ENCODE measurements at regions not wholly inside any gene's neighbourhood (a gene's known extent, or its start where the extent isn't known, plus 50 kb on each side); places are given as distances from the start of the nearest gene placed in this dataset.

GRCh38 chr6:112437058-112437457, 89.9 kb downstream of the RFPL4B start:
- no peak for DNase-seq (ENCODE audit: low spot score)
- H3K4me1 ChIP-seq (ENCODE audit: control insufficient read depth in 4 of 4, insufficient read depth in 4 of 4, low read length in 3 of 4) = no peaks in the 10 kb centered on the region
- no peaks in the 10 kb centered on the region for H3K27me3 ChIP-seq (ENCODE audit: control insufficient read depth in 4 of 4, insufficient read depth in 4 of 4, low read length in 3 of 4)
- H3K36me3 ChIP-seq (ENCODE audit: control insufficient read depth in 4 of 4, insufficient read depth in 3 of 4, low read depth in 1 of 4, low read length in 3 of 4) = no peaks in the 10 kb centered on the region
- WGBS = 76% methylated on average over 1 of the region's 1 CpG
- H3K27ac ChIP-seq (ENCODE audit: low read depth in 1 of 2, low read length in 2 of 2) = no peak overlapping the region
- no peaks in the 10 kb centered on the region for H3K9me3 ChIP-seq (ENCODE audit: control insufficient read depth in 4 of 4, low read length in 3 of 4)
- H3K4me3 ChIP-seq (ENCODE audit: low read depth in 1 of 3, low read length in 3 of 3) = no peak overlapping the region
- H3K9ac ChIP-seq (ENCODE audit: low read depth in 1 of 2, low read length in 2 of 2) = no peak overlapping the region
- TF ChIP-seq EGR1 (IDR thresholded peaks at IDR 0.05; ENCODE audit: low read depth in 2 of 2) (no peak), ZBTB33 (IDR thresholded peaks at IDR 0.05) (no peak), YY1 (IDR thresholded peaks at IDR 0.05) (no peak), RXRA (IDR thresholded peaks at IDR 0.05) (no peak)

DNA sequence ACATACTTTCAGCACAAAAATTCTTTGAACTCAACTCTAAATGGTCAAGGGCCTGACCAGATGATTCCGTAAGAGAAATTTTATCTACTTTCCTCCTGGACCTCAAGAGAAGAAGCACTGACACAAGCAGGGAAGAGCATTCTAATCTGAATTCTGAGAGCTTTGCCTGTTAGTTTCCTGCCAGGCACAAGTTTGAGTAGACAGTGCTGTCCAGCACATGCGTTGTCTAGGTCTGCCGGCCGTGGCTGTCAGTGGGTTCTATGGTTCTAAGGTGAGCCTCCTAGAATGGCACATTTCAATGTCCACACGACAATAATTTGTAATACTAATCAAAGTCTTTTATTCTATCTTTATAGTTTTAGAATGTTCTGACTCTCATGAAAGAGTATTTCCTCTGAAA, 91.9 kb downstream of the RFPL4B start:
- Histone ChIP-seq H3K9ac (ENCODE audit: low read depth in 1 of 2, low read length in 2 of 2) (no peak overlapping the region), H3K36me3 (ENCODE audit: control insufficient read depth in 4 of 4, insufficient read depth in 3 of 4, low read depth in 1 of 4, low read length in 3 of 4) (no peaks in the 10 kb centered on the region), H3K4me1 (ENCODE audit: control insufficient read depth in 4 of 4, insufficient read depth in 4 of 4, low read length in 3 of 4) (no peaks in the 10 kb centered on the region), H3K4me3 (ENCODE audit: low read depth in 1 of 3, low read length in 3 of 3) (no peak overlapping the region), H3K27me3 (ENCODE audit: control insufficient read depth in 4 of 4, insufficient read depth in 4 of 4, low read length in 3 of 4) (peaks cover 0 to 3% (median 0%) of the 10 kb centered on the region in 4 donors), H3K27ac (ENCODE audit: low read depth in 1 of 2, low read length in 2 of 2) (no peak overlapping the region), H3K9me3 (ENCODE audit: control insufficient read depth in 4 of 4, low read length in 3 of 4) (no peaks in the 10 kb centered on the region)
- 25% methylated on average over 5 of the region's 5 CpGs for WGBS
- TF ChIP-seq YY1 (IDR thresholded peaks at IDR 0.05) (no peak), EGR1 (IDR thresholded peaks at IDR 0.05; ENCODE audit: low read depth in 2 of 2) (no peak), JUND (IDR thresholded peaks at IDR 0.05) (no peak)
- TF ChIP-seq, protein P1, sequence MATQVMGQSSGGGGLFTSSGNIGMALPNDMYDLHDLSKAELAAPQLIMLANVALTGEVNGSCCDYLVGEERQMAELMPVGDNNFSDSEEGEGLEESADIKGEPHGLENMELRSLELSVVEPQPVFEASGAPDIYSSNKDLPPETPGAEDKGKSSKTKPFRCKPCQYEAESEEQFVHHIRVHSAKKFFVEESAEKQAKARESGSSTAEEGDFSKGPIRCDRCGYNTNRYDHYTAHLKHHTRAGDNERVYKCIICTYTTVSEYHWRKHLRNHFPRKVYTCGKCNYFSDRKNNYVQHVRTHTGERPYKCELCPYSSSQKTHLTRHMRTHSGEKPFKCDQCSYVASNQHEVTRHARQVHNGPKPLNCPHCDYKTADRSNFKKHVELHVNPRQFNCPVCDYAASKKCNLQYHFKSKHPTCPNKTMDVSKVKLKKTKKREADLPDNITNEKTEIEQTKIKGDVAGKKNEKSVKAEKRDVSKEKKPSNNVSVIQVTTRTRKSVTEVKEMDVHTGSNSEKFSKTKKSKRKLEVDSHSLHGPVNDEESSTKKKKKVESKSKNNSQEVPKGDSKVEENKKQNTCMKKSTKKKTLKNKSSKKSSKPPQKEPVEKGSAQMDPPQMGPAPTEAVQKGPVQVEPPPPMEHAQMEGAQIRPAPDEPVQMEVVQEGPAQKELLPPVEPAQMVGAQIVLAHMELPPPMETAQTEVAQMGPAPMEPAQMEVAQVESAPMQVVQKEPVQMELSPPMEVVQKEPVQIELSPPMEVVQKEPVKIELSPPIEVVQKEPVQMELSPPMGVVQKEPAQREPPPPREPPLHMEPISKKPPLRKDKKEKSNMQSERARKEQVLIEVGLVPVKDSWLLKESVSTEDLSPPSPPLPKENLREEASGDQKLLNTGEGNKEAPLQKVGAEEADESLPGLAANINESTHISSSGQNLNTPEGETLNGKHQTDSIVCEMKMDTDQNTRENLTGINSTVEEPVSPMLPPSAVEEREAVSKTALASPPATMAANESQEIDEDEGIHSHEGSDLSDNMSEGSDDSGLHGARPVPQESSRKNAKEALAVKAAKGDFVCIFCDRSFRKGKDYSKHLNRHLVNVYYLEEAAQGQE (IDR thresholded peaks at IDR 0.05) = peak; percentile 78
- TF ChIP-seq, protein P2, sequence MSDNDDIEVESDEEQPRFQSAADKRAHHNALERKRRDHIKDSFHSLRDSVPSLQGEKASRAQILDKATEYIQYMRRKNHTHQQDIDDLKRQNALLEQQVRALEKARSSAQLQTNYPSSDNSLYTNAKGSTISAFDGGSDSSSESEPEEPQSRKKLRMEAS (IDR thresholded peaks at IDR 0.05) = no peak
- no peak for DNase-seq (ENCODE audit: low spot score)

- H3K36me3 ChIP-seq (ENCODE audit: control insufficient read depth in 4 of 4, insufficient read depth in 3 of 4, low read depth in 1 of 4, low read length in 3 of 4) = no peaks in the 10 kb centered on the region
- no peak for TF ChIP-seq HNF4G (IDR thresholded peaks at IDR 0.05)
- no peak for TF ChIP-seq GABPA (IDR thresholded peaks at IDR 0.05 in 1 of 2, conservative IDR thresholded peaks at IDR 0.05 in 1 of 2)
- no peak for TF ChIP-seq JUND (IDR thresholded peaks at IDR 0.05)
- TF ChIP-seq NR2F2 (IDR thresholded peaks at IDR 0.05) = no peak
- TF ChIP-seq, protein P2 (IDR thresholded peaks at IDR 0.05) = no peak
- TF ChIP-seq, protein P3, sequence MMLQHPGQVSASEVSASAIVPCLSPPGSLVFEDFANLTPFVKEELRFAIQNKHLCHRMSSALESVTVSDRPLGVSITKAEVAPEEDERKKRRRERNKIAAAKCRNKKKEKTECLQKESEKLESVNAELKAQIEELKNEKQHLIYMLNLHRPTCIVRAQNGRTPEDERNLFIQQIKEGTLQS (IDR thresholded peaks at IDR 0.05) = no peak
- TF ChIP-seq RAD21 (IDR thresholded peaks at IDR 0.05) = no peak
- no peak for TF ChIP-seq FOXA1 (IDR thresholded peaks at IDR 0.05)
- no peak for TF ChIP-seq CTCF (IDR thresholded peaks at IDR 0.05; ENCODE audit: low read depth, low read length, missing input control)
- H3K9ac ChIP-seq (ENCODE audit: low read depth in 1 of 2, low read length in 2 of 2) = no peak overlapping the region
- no peak overlapping the region for H3K4me3 ChIP-seq (ENCODE audit: low read depth in 1 of 3, low read length in 3 of 3)
- H3K4me1 ChIP-seq (ENCODE audit: control insufficient read depth in 4 of 4, insufficient read depth in 4 of 4, low read length in 3 of 4) = no peaks in the 10 kb centered on the region
- 81% methylated on average over 1 of the region's 1 CpG for WGBS
- H3K9me3 ChIP-seq (ENCODE audit: control insufficient read depth in 4 of 4, low read length in 3 of 4) = no peaks in the 10 kb centered on the region
- H3K27ac ChIP-seq (ENCODE audit: low read depth in 1 of 2, low read length in 2 of 2) = no peak overlapping the region
- H3K27me3 ChIP-seq (ENCODE audit: control insufficient read depth in 4 of 4, insufficient read depth in 4 of 4, low read length in 3 of 4) = peaks cover 0 to 3% (median 0%) of the 10 kb centered on the region in 4 donors
- DNase-seq (ENCODE audit: low spot score) = no peak
These were observed 92.3 kb downstream of the RFPL4B start for GRCh38 chr6:112439432-112439831.
